NCI-H128 (cell line): ENCODE measurements at regions not wholly inside any gene's neighbourhood (a gene's known extent, or its start where the extent isn't known, plus 50 kb on each side); places are given as distances from the start of the nearest gene placed in this dataset.

ENCODE experiments used
- DNase-seq: peaks from one replicate; lab custom pipeline; 2025; ENCODE audit not compliant: unreplicated experiment; lab: John Stamatoyannopoulos, UW

GRCh38 chr4:58935332-58935731, 1825.1 kb upstream of the IGFBP7 start:
- no peak for DNase-seq

- no peak for DNase-seq
Measured at GRCh38 chr4:58936436-58936835, 1826.3 kb upstream of the IGFBP7 start.

GRCh38 chr4:58940167-58940566, 1830.0 kb upstream of the IGFBP7 start:
- DNase-seq = no peak

GRCh38 chr4:58941286-58941685, 1831.1 kb upstream of the IGFBP7 start:
- no peak for DNase-seq

- DNase-seq = no peak
Measured at GRCh38 chr4:58953575-58953974, 1843.4 kb upstream of the IGFBP7 start.

GRCh38 chr4:58957711-58958110, 1847.5 kb upstream of the IGFBP7 start:
- no peak for DNase-seq

GRCh38 chr4:58961283-58961682, 1851.1 kb upstream of the IGFBP7 start:
- DNase-seq = no peak

- DNase-seq = no peak
Measured at GRCh38 chr4:58961925-58962324, 1851.7 kb upstream of the IGFBP7 start.

- DNase-seq = no peak
Measured at GRCh38 chr4:58962424-58962823, 1852.2 kb upstream of the IGFBP7 start.

GRCh38 chr4:58981828-58982227, 1871.6 kb upstream of the IGFBP7 start:
- no peak for DNase-seq

GRCh38 chr4:58983887-58984286, 1873.7 kb upstream of the IGFBP7 start:
- no peak for DNase-seq

GRCh38 chr4:59002148-59002547, 1892.0 kb upstream of the IGFBP7 start:
- DNase-seq = no peak

GRCh38 chr4:59024257-59024656, 1914.1 kb upstream of the IGFBP7 start:
- no peak for DNase-seq

GRCh38 chr4:59037812-59038211, 1927.6 kb upstream of the IGFBP7 start:
- DNase-seq = no peak

GRCh38 chr4:59039046-59039445, 1928.9 kb upstream of the IGFBP7 start:
- DNase-seq = no peak

GRCh38 chr4:59044286-59044900, 1934.2 kb upstream of the IGFBP7 start:
- no peak for DNase-seq

GRCh38 chr4:59054086-59054485, 1943.9 kb upstream of the IGFBP7 start:
- no peak for DNase-seq

GRCh38 chr4:59057804-59058203, 1947.6 kb upstream of the IGFBP7 start:
- no peak for DNase-seq

GRCh38 chr4:59058543-59058942, 1948.4 kb upstream of the IGFBP7 start:
- DNase-seq = no peak

- DNase-seq = no peak
Measured at GRCh38 chr4:59060002-59060846, 1950.0 kb upstream of the IGFBP7 start.

- no peak for DNase-seq
Measured at GRCh38 chr4:59060895-59061294, 1950.7 kb upstream of the IGFBP7 start.

GRCh38 chr4:59063015-59063720, 1953.0 kb upstream of the IGFBP7 start:
- no peak for DNase-seq
